IMR-90 (cell line): ENCODE measurements at regions not wholly inside any gene's neighbourhood (a gene's known extent, or its start where the extent isn't known, plus 50 kb on each side); places are given as distances from the start of the nearest gene placed in this dataset.

Experiments used
- ATAC-seq: fragments of 200-7000 bp; cut with Tn5 transposase; 2 replicates; pipeline ENCODE4 v1.9.1; 2020; ENCODE audit warnings: low read depth, mild to moderate bottlenecking, moderate library complexity
- BruUV-seq: library from RNA; stranded (reverse); fragments of 400-500 nt; replicated peaks from 2 replicates; lab custom pipeline; 2021; lab: Mats Ljungman, UMichigan
- CTCF ChIA-PET: fragments of 300-600 bp; formaldehyde crosslinking; extraction: SDS; loops from one replicate; lab custom pipeline; 2021; ENCODE audit warnings: antibody characterized with exemption; lab: Yijun Ruan, JAX
- POLR2A ChIA-PET: fragments of 300-600 bp; sonication (Branson Sonifier 250); formaldehyde crosslinking; loops from one replicate; lab custom pipeline; 2022; ENCODE audit warnings: antibody characterized with exemption; ENCODE audit not compliant: unreplicated experiment; lab: Charles Lee
- DNase-seq: peaks from one replicate; pipeline ENCODE4 v3.0.0; 2013
- H2AFZ ChIP-seq: replicated peaks from 2 replicates; pipeline ENCODE3; 2013; ENCODE audit warnings: low read length, mild to moderate bottlenecking; ENCODE audit not compliant: poor library complexity
- H2AK5ac ChIP-seq: 2 replicates; pipeline ENCODE4 v1.6.1; 2013; ENCODE audit warnings: low read depth, low read length, inconsistent platforms
- H2AK9ac ChIP-seq: replicated peaks from 2 replicates; pipeline ENCODE3; 2013; ENCODE audit warnings: mild to moderate bottlenecking, low read depth, low read length, moderate library complexity; ENCODE audit not compliant: poor library complexity
- H2BK120ac ChIP-seq: 2 replicates; pipeline ENCODE4 v1.6.1; 2013; ENCODE audit warnings: low read depth, low read length, inconsistent platforms
- H2BK15ac ChIP-seq: 3 replicates; pipeline ENCODE4 v1.6.1; 2013; ENCODE audit warnings: low read depth, low read length, inconsistent platforms
- H2BK20ac ChIP-seq: 2 replicates; pipeline ENCODE4 v1.6.1; 2013; ENCODE audit warnings: low read depth, mild to moderate bottlenecking, inconsistent platforms, low read length, moderate library complexity
- H2BK5ac ChIP-seq: 2 replicates; pipeline ENCODE4 v1.6.1; 2013; ENCODE audit warnings: mild to moderate bottlenecking, low read depth, low read length, inconsistent platforms; ENCODE audit not compliant: poor library complexity, severe bottlenecking
- H3K14ac ChIP-seq: replicated peaks from 2 replicates; pipeline ENCODE4 v1.6.1; 2013; ENCODE audit warnings: low read depth, low read length, inconsistent platforms
- H3K18ac ChIP-seq: 2 replicates; pipeline ENCODE4 v1.6.1; 2013; ENCODE audit warnings: low read depth, low read length, control low read depth
- H3K23ac ChIP-seq: 2 replicates; pipeline ENCODE4 v1.6.1; 2013; ENCODE audit warnings: low read depth, low read length, inconsistent platforms
- H3K27ac ChIP-seq: 2 replicates; pipeline ENCODE4 v1.5.1; 2013; ENCODE audit warnings: mild to moderate bottlenecking, control low read depth, low read length; ENCODE audit not compliant: insufficient read depth
- H3K27me3 ChIP-seq: 2 replicates; pipeline ENCODE4 v1.6.1; 2013; ENCODE audit warnings: low read length; ENCODE audit not compliant: control insufficient read depth, insufficient read depth
- H3K36me3 ChIP-seq: 2 replicates; pipeline ENCODE4 v1.6.1; 2013; ENCODE audit warnings: low read length, mixed read lengths; ENCODE audit not compliant: control insufficient read depth, insufficient read depth
- H3K4ac ChIP-seq: 2 replicates; pipeline ENCODE4 v1.6.1; 2013; ENCODE audit warnings: low read depth, low read length, inconsistent platforms
- H3K4me1 ChIP-seq: 2 replicates; pipeline ENCODE4 v1.6.1; 2013; ENCODE audit warnings: low read length, mixed read lengths; ENCODE audit not compliant: control insufficient read depth, insufficient read depth
- H3K4me2 ChIP-seq: 2 replicates; pipeline ENCODE4 v1.6.1; 2013; ENCODE audit warnings: low read depth, mild to moderate bottlenecking, control low read depth, low read length, moderate library complexity
- H3K4me3 ChIP-seq: 2 replicates; pipeline ENCODE4 v1.5.1; 2013; ENCODE audit warnings: low read depth, mild to moderate bottlenecking, control low read depth, low read length, moderate library complexity; ENCODE audit not compliant: insufficient read depth
- H3K56ac ChIP-seq: 2 replicates; pipeline ENCODE4 v1.6.1; 2013; ENCODE audit warnings: low read length, inconsistent platforms; ENCODE audit not compliant: insufficient read depth; ENCODE audit errors: extremely low read depth
- H3K79me1 ChIP-seq, 2 experiments: 2 replicates each; pipeline ENCODE4 v1.6.1; 2013; ENCODE audit warnings: low read length in 2 of 2, inconsistent platforms in 1 of 2, low read depth in 1 of 2
- H3K9ac ChIP-seq: 2 replicates; pipeline ENCODE4 v1.6.1; 2013; ENCODE audit warnings: low read depth, low read length, control low read depth
- H3K9me1 ChIP-seq: 2 replicates; pipeline ENCODE4 v1.6.1; 2013; ENCODE audit warnings: low read length, inconsistent platforms; ENCODE audit not compliant: insufficient read depth
- H3K9me3 ChIP-seq: 2 replicates; pipeline ENCODE4 v1.6.1; 2013; ENCODE audit warnings: low read length; ENCODE audit not compliant: control insufficient read depth, insufficient read depth
- H4K20me1 ChIP-seq: 2 replicates; pipeline ENCODE4 v1.6.1; 2013; ENCODE audit warnings: low read length, inconsistent platforms; ENCODE audit not compliant: insufficient read depth
- H4K5ac ChIP-seq: 2 replicates; pipeline ENCODE4 v1.6.1; 2013; ENCODE audit warnings: mild to moderate bottlenecking, low read depth, low read length, control low read depth
- H4K8ac ChIP-seq, 2 experiments: 2 replicates each; pipeline ENCODE4 v1.6.1; 2013; ENCODE audit warnings: low read depth in 2 of 2, low read length in 2 of 2, control low read depth in 1 of 2, inconsistent platforms in 1 of 2
- H4K91ac ChIP-seq: 2 replicates; pipeline ENCODE4 v1.6.1; 2013; ENCODE audit warnings: low read depth, low read length, inconsistent platforms; ENCODE audit not compliant: insufficient read depth
- BHLHE40 ChIP-seq: fragments of 150-350 bp; IDR thresholded peaks from 2 replicates; pipeline ENCODE4 v1.6.1; 2016; ENCODE audit warnings: mild to moderate bottlenecking, low read depth, low read length
- CHD1 ChIP-seq: IDR thresholded peaks from 2 replicates; pipeline ENCODE4 v1.6.1; 2012; ENCODE audit warnings: low read depth, low read length, improper control_type of control experiment
- FOS ChIP-seq: fragments of 150-350 bp; IDR thresholded peaks from 2 replicates; pipeline ENCODE4 v1.6.1; 2016; ENCODE audit warnings: low read depth, low read length
- MAFK ChIP-seq: IDR thresholded peaks from 2 replicates; pipeline ENCODE4 v1.6.1; 2012; ENCODE audit warnings: low read depth, low read length, improper control_type of control experiment
- MAZ ChIP-seq: IDR thresholded peaks from 2 replicates; pipeline ENCODE4 v1.6.1; 2012; ENCODE audit warnings: low read depth, mild to moderate bottlenecking, low read length, improper control_type of control experiment, moderate library complexity, borderline replicate concordance
- MXI1 ChIP-seq: IDR thresholded peaks from 2 replicates; pipeline ENCODE4 v1.6.1; 2012; ENCODE audit warnings: low read depth, mild to moderate bottlenecking, low read length, moderate library complexity, borderline replicate concordance
- POLR2A ChIP-seq: IDR thresholded peaks from 2 replicates; pipeline ENCODE4 v1.6.1; 2012; ENCODE audit warnings: mild to moderate bottlenecking, low read depth, low read length
- RCOR1 ChIP-seq: IDR thresholded peaks from 2 replicates; pipeline ENCODE4 v1.6.1; 2012; ENCODE audit warnings: mild to moderate bottlenecking, low read length, improper control_type of control experiment; ENCODE audit not compliant: insufficient replicate concordance
- RFX5 ChIP-seq: IDR thresholded peaks from 2 replicates; pipeline ENCODE4 v1.8.0; 2012; ENCODE audit warnings: low read depth, mild to moderate bottlenecking, low read length, moderate library complexity
- SMC3 ChIP-seq: fragments of 150-350 bp; IDR thresholded peaks from 2 replicates; pipeline ENCODE4 v1.6.1; 2016; ENCODE audit warnings: low read depth, mild to moderate bottlenecking, antibody characterized with exemption, low read length, moderate library complexity
- WGBS, 2 experiments: methylation state at CpG; one replicate each; pipeline versions ENCODE4 v1.1.5 to v1.1.7; 2013; ENCODE audit warnings: missing lambda C conversion rate in 2 of 2; ENCODE audit not compliant: insufficient read length in 1 of 2; ENCODE audit errors: extremely low coverage in 2 of 2; 5-methylcytosine and 5-hydroxymethylcytosine counted together
- dilution Hi-C: fragments of 300-500 bp; cut with HindIII; formaldehyde crosslinking; loops from one replicate; pipeline ENCODE4 v1.14.3; 2018; ENCODE audit warnings: low sequenced_read_pairs; ENCODE audit not compliant: unreplicated experiment
- in situ Hi-C: fragments of 300-500 bp; cut with MboI; formaldehyde crosslinking; loops from 3 replicates; pipeline ENCODE4 v1.14.3; 2019; ENCODE audit warnings: low sequenced_read_pairs, inconsistent platforms, mixed read lengths
- intact Hi-C: fragments of 100-400 bp; cut with micrococcal nuclease; formaldehyde crosslinking; loops from 2 replicates; pipeline ENCODE4 v1.10.0; 2022
- TF ChIP-seq, protein P1 (sequence below): fragments of 150-350 bp; IDR thresholded peaks from 2 replicates; pipeline ENCODE4 v1.6.1; 2017; ENCODE audit warnings: mild to moderate bottlenecking, antibody characterized with exemption, low read length, low read depth

GRCh38 chr12:127928178-127928577 is 338.8 kb upstream of the TMEM132C start:
- in situ Hi-C loops (no loop called here), dilution Hi-C loops (no loop called here), intact Hi-C loops (no loop called here)
- no peak overlapping the region for H3K23ac ChIP-seq
- H3K56ac ChIP-seq: no peak overlapping the region
- no peaks in the 10 kb centered on the region for H3K4me1 ChIP-seq
- H3K4me2 ChIP-seq: no peak overlapping the region
- no peak overlapping the region for H2BK15ac ChIP-seq
- no peak overlapping the region for H2AFZ ChIP-seq
- H3K18ac ChIP-seq: no peak overlapping the region
- WGBS, 2 experiments: no CpG with 5 or more reads among the region's 5 CpGs
- CTCF ChIA-PET: no interaction called here
- no peak overlapping the region for H2BK120ac ChIP-seq
- no peak overlapping the region for H3K4ac ChIP-seq
- no peaks in the 10 kb centered on the region for H4K20me1 ChIP-seq
- no peak overlapping the region for H4K8ac ChIP-seq
- no peaks in the 10 kb centered on the region for H3K36me3 ChIP-seq
- H3K14ac ChIP-seq: no peak overlapping the region
- H2BK5ac ChIP-seq: no peak overlapping the region
- no peak overlapping the region for H3K27ac ChIP-seq
- ATAC-seq: no peak
- no peak overlapping the region for H4K5ac ChIP-seq
- no peak overlapping the region for H3K9ac ChIP-seq
- no peaks in the 10 kb centered on the region for H3K27me3 ChIP-seq
- no peak for DNase-seq
- no peaks in the 10 kb centered on the region for H3K9me1 ChIP-seq
- no TSS peak for BruUV-seq
- peaks cover 14% of the 10 kb centered on the region; the same call in 1 of the 2 replicates for H3K9me3 ChIP-seq
- H4K91ac ChIP-seq: no peak overlapping the region
- POLR2A ChIA-PET: interaction anchor here (0.5 kb wide), 1 partner anchor 35 kb away, joined by 3 read pairs; no protein-coding TSS in a partner anchor
- no peaks in the 10 kb centered on the region for H3K79me1 ChIP-seq
- no peak overlapping the region for H2AK9ac ChIP-seq
- H3K4me3 ChIP-seq: no peak overlapping the region
- H2BK20ac ChIP-seq: no peak overlapping the region
- no peak overlapping the region for H2AK5ac ChIP-seq
- TF ChIP-seq BHLHE40 (no peak), MXI1 (no peak), POLR2A (no peak), CHD1 (no peak), RFX5 (no peak), MAZ (no peak), RCOR1 (no peak), MAFK (no peak), FOS (no peak), SMC3 (no peak)
- TF ChIP-seq, protein P1, sequence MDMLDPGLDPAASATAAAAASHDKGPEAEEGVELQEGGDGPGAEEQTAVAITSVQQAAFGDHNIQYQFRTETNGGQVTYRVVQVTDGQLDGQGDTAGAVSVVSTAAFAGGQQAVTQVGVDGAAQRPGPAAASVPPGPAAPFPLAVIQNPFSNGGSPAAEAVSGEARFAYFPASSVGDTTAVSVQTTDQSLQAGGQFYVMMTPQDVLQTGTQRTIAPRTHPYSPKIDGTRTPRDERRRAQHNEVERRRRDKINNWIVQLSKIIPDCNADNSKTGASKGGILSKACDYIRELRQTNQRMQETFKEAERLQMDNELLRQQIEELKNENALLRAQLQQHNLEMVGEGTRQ: no peak
